NCI-H128 (cell line): ENCODE measurements at regions not wholly inside any gene's neighbourhood (a gene's known extent, or its start where the extent isn't known, plus 50 kb on each side); places are given as distances from the start of the nearest gene placed in this dataset.

ENCODE experiments used
- DNase-seq: peaks from one replicate; lab custom pipeline; 2025; ENCODE audit not compliant: unreplicated experiment; lab: John Stamatoyannopoulos, UW

GRCh38 chr1:200253774-200254495 is 155.9 kb downstream of the ZNF281 start:
- DNase-seq = no peak

GRCh38 chr1:200252531-200252930 is 157.3 kb downstream of the ZNF281 start:
- DNase-seq = no peak

- DNase-seq = no peak
These were observed 159.4 kb downstream of the ZNF281 start for GRCh38 chr1:200250469-200250868.

GRCh38 chr1:200248541-200248940 is 161.3 kb downstream of the ZNF281 start:
- DNase-seq = no peak

- no peak for DNase-seq
These were observed 162.3 kb downstream of the ZNF281 start for GRCh38 chr1:200247518-200247917.

GRCh38 chr1:200245473-200245872 is 164.4 kb downstream of the ZNF281 start:
- DNase-seq = no peak

- DNase-seq = peak; percentile 73
These were observed 166.8 kb downstream of the ZNF281 start for GRCh38 chr1:200243042-200243437.

- peak; percentile 98 for DNase-seq
These were observed 167.5 kb downstream of the ZNF281 start for GRCh38 chr1:200242110-200243041.

GRCh38 chr1:200240656-200241055 is 169.2 kb downstream of the ZNF281 start:
- DNase-seq = no peak

- DNase-seq = no peak
These were observed 171.5 kb downstream of the ZNF281 start for GRCh38 chr1:200238311-200238710.

GRCh38 chr1:200237066-200237465 is 172.8 kb downstream of the ZNF281 start:
- no peak for DNase-seq

- no peak for DNase-seq
These were observed 174.9 kb downstream of the ZNF281 start for GRCh38 chr1:200234938-200235337.

GRCh38 chr1:200233393-200233792 is 176.4 kb downstream of the ZNF281 start:
- DNase-seq = no peak

- DNase-seq = no peak
These were observed 178.0 kb downstream of the ZNF281 start for GRCh38 chr1:200231787-200232231.

GRCh38 chr1:200230671-200231070 is 179.2 kb downstream of the ZNF281 start:
- DNase-seq = no peak

GRCh38 chr1:200228486-200228885 is 181.3 kb downstream of the ZNF281 start:
- no peak for DNase-seq

GRCh38 chr1:200228081-200228480 is 181.8 kb downstream of the ZNF281 start:
- DNase-seq = no peak
